Panc1 (cell line): ENCODE measurements at regions not wholly inside any gene's neighbourhood (a gene's known extent, or its start where the extent isn't known, plus 50 kb on each side); places are given as distances from the start of the nearest gene placed in this dataset.
A peak's percentile ranks its signal among the peaks of the same experiment; 100 is the strongest.

Experiments
- ATAC-seq: fragments of 200-7000 bp; cut with Tn5 transposase; 2 replicates; pipeline ENCODE4 v1.9.1; 2020; ENCODE audit warnings: mild to moderate bottlenecking, moderate library complexity
- BruUV-seq: library from RNA; stranded (reverse); fragments of 400-500 nt; replicated peaks from 2 replicates; lab custom pipeline; 2021; lab: Mats Ljungman, UMichigan
- CTCF ChIA-PET: fragments of 300-600 bp; sonication (Branson Sonifier 250); formaldehyde crosslinking; loops from one replicate; lab custom pipeline; 2022; ENCODE audit warnings: antibody characterized with exemption; lab: Charles Lee
- POLR2A ChIA-PET: fragments of 300-600 bp; sonication (Branson Sonifier 250); formaldehyde crosslinking; loops from one replicate; lab custom pipeline; 2022; ENCODE audit warnings: antibody characterized with exemption; lab: Charles Lee
- DNase-seq: peaks from one replicate; pipeline ENCODE4 v3.0.0-alpha.2; 2010; ENCODE audit warnings: low read depth, low spot score
- H3K27ac ChIP-seq: 2 replicates; pipeline ENCODE4 v1.5.1; 2011; ENCODE audit warnings: mild to moderate bottlenecking, low read length, inconsistent platforms
- H3K27me3 ChIP-seq: fragments of 200-500 bp; sonication (Bioruptor generic); 2 replicates; pipeline ENCODE4 v1.6.0; 2014; ENCODE audit warnings: low read length, inconsistent platforms; ENCODE audit not compliant: control insufficient read depth, insufficient read depth
- H3K36me3 ChIP-seq: fragments of 200-500 bp; sonication (Bioruptor generic); 2 replicates; pipeline ENCODE4 v1.5.1; 2014; ENCODE audit warnings: inconsistent platforms, mild to moderate bottlenecking, low read length, moderate library complexity; ENCODE audit not compliant: control insufficient read depth, insufficient read depth
- H3K4me1 ChIP-seq: 2 replicates; pipeline ENCODE4 v1.5.1; 2011; ENCODE audit warnings: inconsistent platforms, mild to moderate bottlenecking, low read length, moderate library complexity; ENCODE audit not compliant: control insufficient read depth, insufficient read depth
- H3K4me3 ChIP-seq, 2 experiments: 2 replicates each; pipeline ENCODE4 v1.5.1; 2011 to 2012; ENCODE audit warnings: low read depth in 2 of 2, low read length in 2 of 2, mild to moderate bottlenecking in 2 of 2, inconsistent platforms in 1 of 2, moderate library complexity in 1 of 2
- H3K9me3 ChIP-seq: fragments of 200-500 bp; sonication (Bioruptor generic); 2 replicates; pipeline ENCODE4 v1.5.1; 2014; ENCODE audit warnings: low read depth, mild to moderate bottlenecking, inconsistent platforms, low read length, moderate library complexity; ENCODE audit not compliant: control insufficient read depth, insufficient read depth
- POLR2AphosphoS5 ChIP-seq: IDR thresholded peaks from 2 replicates; pipeline ENCODE4 v1.6.1; 2012; ENCODE audit warnings: mild to moderate bottlenecking, low read depth, low read length, moderate library complexity
- SIN3A ChIP-seq: IDR thresholded peaks from 2 replicates; pipeline ENCODE4 v1.6.1; 2012; ENCODE audit warnings: low read depth, mild to moderate bottlenecking, low read length, moderate library complexity, borderline replicate concordance; ENCODE audit not compliant: insufficient read depth
- TCF7L2 ChIP-seq: IDR thresholded peaks from 2 replicates; pipeline ENCODE4 v1.6.1; 2011; ENCODE audit warnings: mild to moderate bottlenecking, low read depth, low read length, inconsistent platforms
- in situ Hi-C: cut with HindIII; loops from 2 replicates; pipeline ENCODE4 v1.10.0; 2016; ENCODE audit warnings: low sequenced_read_pairs, low pct_unique_long_range_greater_than_20kb
- intact Hi-C: fragments of 100-400 bp; cut with micrococcal nuclease; formaldehyde crosslinking; loops from one replicate; pipeline ENCODE4 v1.10.0; 2022; ENCODE audit not compliant: unreplicated experiment
- TF ChIP-seq, protein P1 (sequence below): fragments of 450-650 bp; IDR thresholded peaks from 2 replicates; pipeline ENCODE4 v1.5.1; 2017; ENCODE audit warnings: mild to moderate bottlenecking
- TF ChIP-seq, protein P2 (sequence below), 2 experiments: IDR thresholded peaks; 2 replicates each; pipeline ENCODE4 v1.6.1; 2011 to 2012; ENCODE audit warnings: low read depth in 2 of 2, control low read depth in 1 of 2, low read length in 1 of 2, mild to moderate bottlenecking in 1 of 2, moderate library complexity in 1 of 2; ENCODE audit not compliant: insufficient read depth in 1 of 2

DNA sequence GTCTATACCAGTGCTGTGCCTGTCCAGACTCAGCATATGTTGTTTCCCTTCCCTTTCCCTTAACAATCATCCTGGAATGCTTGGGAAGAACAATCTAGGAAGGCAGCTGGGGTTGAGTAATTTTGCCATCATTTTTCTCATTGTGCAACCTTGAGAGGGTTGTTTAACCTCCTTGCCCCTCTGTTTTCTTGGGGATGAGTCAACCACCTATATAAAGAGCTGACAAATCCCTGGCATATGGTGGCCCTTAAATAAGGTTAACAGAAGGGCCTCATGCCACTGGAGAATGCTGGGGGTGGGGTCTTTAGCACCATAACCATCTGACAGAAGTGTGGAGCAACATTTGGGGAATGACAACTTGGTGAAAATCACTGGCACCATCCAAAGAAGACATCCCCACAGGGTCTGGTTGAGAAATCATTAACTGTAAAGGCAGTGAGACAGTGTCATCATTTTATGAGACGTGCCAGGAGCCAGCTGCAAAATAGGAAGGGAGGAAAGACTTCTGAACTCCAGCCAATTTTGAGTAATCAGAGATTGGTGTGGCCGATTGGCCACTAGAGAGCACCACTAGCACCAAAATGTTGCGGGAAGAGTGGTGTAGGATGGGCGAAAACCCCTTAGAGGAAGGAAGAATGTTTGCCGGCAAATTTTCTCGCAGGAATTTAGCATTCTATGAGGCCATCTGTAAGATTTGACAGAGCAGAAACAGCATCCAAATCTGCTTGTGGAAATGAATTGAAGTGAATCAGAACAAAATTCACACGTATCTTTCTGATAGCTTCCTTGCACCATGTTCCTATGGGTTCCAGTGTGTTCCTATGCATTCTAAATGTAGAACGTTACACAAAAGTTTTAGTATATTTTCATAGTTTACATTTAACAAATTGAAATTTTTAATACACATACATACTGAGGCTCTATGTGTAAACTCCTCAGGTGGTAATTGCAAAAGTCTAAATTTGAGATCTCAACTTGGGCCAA, 113.8 kb downstream of the MSX2 start:
- intact Hi-C loops, result no loop called here
- no TSS peak for BruUV-seq
- Histone ChIP-seq H3K9me3 (no peaks in the 10 kb centered on the region), H3K36me3 (no peaks in the 10 kb centered on the region), H3K27ac (no peak overlapping the region), H3K4me1 (no peaks in the 10 kb centered on the region), H3K4me3 (no peak overlapping the region), H3K27me3 (peaks cover 7% of the 10 kb centered on the region; the same call in 1 of the 2 replicates)
- in situ Hi-C loops, result no loop called here
- POLR2A ChIA-PET, result interaction anchor here (0.7 kb wide), 1 partner anchor 38 kb away, joined by 6 read pairs; no protein-coding TSS in a partner anchor
- DNase-seq (no peak), ATAC-seq (no peak)
- CTCF ChIA-PET, result no interaction called here
- TF ChIP-seq, protein P1, sequence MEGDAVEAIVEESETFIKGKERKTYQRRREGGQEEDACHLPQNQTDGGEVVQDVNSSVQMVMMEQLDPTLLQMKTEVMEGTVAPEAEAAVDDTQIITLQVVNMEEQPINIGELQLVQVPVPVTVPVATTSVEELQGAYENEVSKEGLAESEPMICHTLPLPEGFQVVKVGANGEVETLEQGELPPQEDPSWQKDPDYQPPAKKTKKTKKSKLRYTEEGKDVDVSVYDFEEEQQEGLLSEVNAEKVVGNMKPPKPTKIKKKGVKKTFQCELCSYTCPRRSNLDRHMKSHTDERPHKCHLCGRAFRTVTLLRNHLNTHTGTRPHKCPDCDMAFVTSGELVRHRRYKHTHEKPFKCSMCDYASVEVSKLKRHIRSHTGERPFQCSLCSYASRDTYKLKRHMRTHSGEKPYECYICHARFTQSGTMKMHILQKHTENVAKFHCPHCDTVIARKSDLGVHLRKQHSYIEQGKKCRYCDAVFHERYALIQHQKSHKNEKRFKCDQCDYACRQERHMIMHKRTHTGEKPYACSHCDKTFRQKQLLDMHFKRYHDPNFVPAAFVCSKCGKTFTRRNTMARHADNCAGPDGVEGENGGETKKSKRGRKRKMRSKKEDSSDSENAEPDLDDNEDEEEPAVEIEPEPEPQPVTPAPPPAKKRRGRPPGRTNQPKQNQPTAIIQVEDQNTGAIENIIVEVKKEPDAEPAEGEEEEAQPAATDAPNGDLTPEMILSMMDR, result peak; percentile 32; the same call in 1 of the 2 replicates
- no peak for TF ChIP-seq POLR2AphosphoS5
- TF ChIP-seq, protein P2, sequence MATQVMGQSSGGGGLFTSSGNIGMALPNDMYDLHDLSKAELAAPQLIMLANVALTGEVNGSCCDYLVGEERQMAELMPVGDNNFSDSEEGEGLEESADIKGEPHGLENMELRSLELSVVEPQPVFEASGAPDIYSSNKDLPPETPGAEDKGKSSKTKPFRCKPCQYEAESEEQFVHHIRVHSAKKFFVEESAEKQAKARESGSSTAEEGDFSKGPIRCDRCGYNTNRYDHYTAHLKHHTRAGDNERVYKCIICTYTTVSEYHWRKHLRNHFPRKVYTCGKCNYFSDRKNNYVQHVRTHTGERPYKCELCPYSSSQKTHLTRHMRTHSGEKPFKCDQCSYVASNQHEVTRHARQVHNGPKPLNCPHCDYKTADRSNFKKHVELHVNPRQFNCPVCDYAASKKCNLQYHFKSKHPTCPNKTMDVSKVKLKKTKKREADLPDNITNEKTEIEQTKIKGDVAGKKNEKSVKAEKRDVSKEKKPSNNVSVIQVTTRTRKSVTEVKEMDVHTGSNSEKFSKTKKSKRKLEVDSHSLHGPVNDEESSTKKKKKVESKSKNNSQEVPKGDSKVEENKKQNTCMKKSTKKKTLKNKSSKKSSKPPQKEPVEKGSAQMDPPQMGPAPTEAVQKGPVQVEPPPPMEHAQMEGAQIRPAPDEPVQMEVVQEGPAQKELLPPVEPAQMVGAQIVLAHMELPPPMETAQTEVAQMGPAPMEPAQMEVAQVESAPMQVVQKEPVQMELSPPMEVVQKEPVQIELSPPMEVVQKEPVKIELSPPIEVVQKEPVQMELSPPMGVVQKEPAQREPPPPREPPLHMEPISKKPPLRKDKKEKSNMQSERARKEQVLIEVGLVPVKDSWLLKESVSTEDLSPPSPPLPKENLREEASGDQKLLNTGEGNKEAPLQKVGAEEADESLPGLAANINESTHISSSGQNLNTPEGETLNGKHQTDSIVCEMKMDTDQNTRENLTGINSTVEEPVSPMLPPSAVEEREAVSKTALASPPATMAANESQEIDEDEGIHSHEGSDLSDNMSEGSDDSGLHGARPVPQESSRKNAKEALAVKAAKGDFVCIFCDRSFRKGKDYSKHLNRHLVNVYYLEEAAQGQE (IDR thresholded peaks at IDR 0.05; ENCODE audit: insufficient read depth in 1 of 2, low read depth in 2 of 2, low read length in 1 of 2), result no peak

DNA sequence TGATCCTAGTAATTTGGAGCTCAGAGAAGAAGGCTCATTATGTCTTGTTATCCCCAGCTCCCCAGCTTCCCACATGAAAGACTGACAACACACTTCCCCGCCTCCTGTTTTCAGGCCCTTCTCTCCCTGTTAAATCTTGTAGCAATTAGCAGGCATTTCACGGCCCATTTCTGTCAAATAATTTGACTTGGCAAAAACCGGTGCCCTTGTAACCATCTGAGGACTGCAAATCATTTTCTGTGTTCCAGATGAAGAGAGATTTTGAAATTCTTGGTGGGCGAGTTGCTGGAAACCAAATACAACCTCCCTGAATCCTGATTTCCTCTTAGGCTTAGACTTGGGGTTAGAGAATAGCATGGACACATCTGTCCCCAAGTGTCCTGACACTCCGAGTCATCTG, 109.7 kb downstream of the MSX2 start:
- BruUV-seq, result no TSS peak
- Histone ChIP-seq H3K27ac (no peak overlapping the region), H3K4me1 (no peaks in the 10 kb centered on the region), H3K36me3 (no peaks in the 10 kb centered on the region), H3K27me3 (peaks cover 14% of the 10 kb centered on the region), H3K4me3 (no peak overlapping the region), H3K9me3 (no peaks in the 10 kb centered on the region)
- ATAC-seq (no peak), DNase-seq (no peak)
- CTCF ChIA-PET, result no interaction called here
- in situ Hi-C loops, result no loop called here
- TF ChIP-seq, protein P1, result no peak
- TF ChIP-seq SIN3A (no peak), POLR2AphosphoS5 (no peak), TCF7L2 (no peak)
- TF ChIP-seq, protein P2 (IDR thresholded peaks at IDR 0.05; ENCODE audit: insufficient read depth in 1 of 2, low read depth in 2 of 2, low read length in 1 of 2), result no peak
- POLR2A ChIA-PET, result no interaction called here
- intact Hi-C loops, result no loop called here
